Endothelial cell of umbilical vein (primary cell): ENCODE measurements at regions not wholly inside any gene's neighbourhood (a gene's known extent, or its start where the extent isn't known, plus 50 kb on each side); places are given as distances from the start of the nearest gene placed in this dataset.

Experiments used
- BruUV-seq: library from RNA; stranded (reverse); fragments of 400-500 nt; replicated peaks from 2 replicates; lab custom pipeline; 2021; lab: Mats Ljungman, UMichigan
- CTCF ChIA-PET: fragments of 300-600, 350-600 bp; sonication (Branson Sonifier 250); formaldehyde crosslinking; loops from one replicate; lab custom pipeline; 2021; ENCODE audit warnings: antibody characterized with exemption, inconsistent platforms; lab: Charles Lee
- POLR2A ChIA-PET: fragments of 300-600, 350-600 bp; sonication (Branson Sonifier 250); formaldehyde crosslinking; loops from one replicate; lab custom pipeline; 2021; ENCODE audit warnings: antibody characterized with exemption, inconsistent platforms; lab: Charles Lee
- DNase-seq: peaks from one replicate; pipeline ENCODE4 v3.0.0-alpha.2; 2011; ENCODE audit warnings: low read depth, low spot score
- FAIRE-seq: peaks from 2 replicates; lab custom pipeline; 2011; peaks lifted over from hg19 to GRCh38; lab: Jason Lieb, UNC
- H2AFZ ChIP-seq: 2 replicates; pipeline ENCODE4 v1.6.0; 2012; ENCODE audit warnings: low read depth, low read length, control low read depth, inconsistent platforms
- H3K27ac ChIP-seq: 2 replicates; pipeline ENCODE4 v1.5.1; 2011; ENCODE audit warnings: low read depth, mild to moderate bottlenecking, control low read depth, low read length, moderate library complexity; ENCODE audit not compliant: insufficient read depth
- H3K27me3 ChIP-seq, 2 experiments: 2 replicates each; pipeline versions ENCODE4 v1.6.0 to v1.6.1; 2011; ENCODE audit warnings: low read length in 2 of 2, mixed read lengths in 1 of 2; ENCODE audit not compliant: control insufficient read depth in 2 of 2, insufficient read depth in 2 of 2
- H3K36me3 ChIP-seq, 2 experiments: 2 replicates in 1 of 2; 3 replicates in 1 of 2; pipeline ENCODE4 v1.5.1; 2011; ENCODE audit warnings: low read length in 2 of 2, mild to moderate bottlenecking in 1 of 2, moderate library complexity in 1 of 2; ENCODE audit not compliant: control insufficient read depth in 2 of 2, insufficient read depth in 2 of 2; ENCODE audit errors: extremely low read depth in 1 of 2
- H3K4me1 ChIP-seq: 3 replicates; pipeline ENCODE4 v1.5.1; 2011; ENCODE audit warnings: mild to moderate bottlenecking, low read length; ENCODE audit not compliant: control insufficient read depth, insufficient read depth; ENCODE audit errors: extremely low read depth
- H3K4me2 ChIP-seq: 2 replicates; pipeline ENCODE4 v1.6.1; 2011; ENCODE audit warnings: low read length, control low read depth, mixed read lengths; ENCODE audit not compliant: insufficient read depth
- H3K4me3 ChIP-seq, 3 experiments: fragments of 200-600 bp in 1 of 3; sonication (generic), shearing (Covaris generic) in 1 of 3; replicated peaks in 1 of 3; 2 replicates each; pipeline ENCODE4 v1.5.1; 2011 to 2016; ENCODE audit warnings: control low read depth in 3 of 3, low read length in 3 of 3, mild to moderate bottlenecking in 2 of 3, inconsistent platforms in 1 of 3, low read depth in 1 of 3, moderate library complexity in 1 of 3; ENCODE audit not compliant: insufficient read depth in 1 of 3
- H3K79me2 ChIP-seq: 2 replicates; pipeline ENCODE4 v1.6.0; 2012; ENCODE audit warnings: low read length, inconsistent platforms; ENCODE audit not compliant: control insufficient read depth, insufficient read depth
- H3K9ac ChIP-seq: replicated peaks from 2 replicates; pipeline ENCODE3; 2011; ENCODE audit warnings: low read length, control low read depth; ENCODE audit not compliant: insufficient read depth; ENCODE audit errors: extremely low read depth
- H3K9me1 ChIP-seq: replicated peaks from 3 replicates; pipeline ENCODE4 v1.6.0; 2011; ENCODE audit warnings: mild to moderate bottlenecking, low read length; ENCODE audit not compliant: control insufficient read depth, insufficient read depth; ENCODE audit errors: extremely low read depth
- H3K9me3 ChIP-seq: replicated peaks from 2 replicates; pipeline ENCODE4 v1.5.1; 2012; ENCODE audit warnings: low read length, inconsistent platforms; ENCODE audit not compliant: control insufficient read depth, insufficient read depth
- H4K20me1 ChIP-seq: replicated peaks from 2 replicates; pipeline ENCODE3; 2011; ENCODE audit warnings: mild to moderate bottlenecking, low read length; ENCODE audit not compliant: control insufficient read depth, insufficient read depth; ENCODE audit errors: extremely low read depth
- EZH2 ChIP-seq: IDR thresholded peaks from 2 replicates; pipeline ENCODE4 v1.6.1; 2012; ENCODE audit warnings: borderline replicate concordance, low read depth, mild to moderate bottlenecking, moderate library complexity, low read length, inconsistent platforms; ENCODE audit not compliant: severe bottlenecking
- FOS ChIP-seq: IDR thresholded peaks from 2 replicates; pipeline ENCODE4 v1.6.1; 2011; ENCODE audit warnings: mild to moderate bottlenecking, low read length, moderate library complexity, borderline replicate concordance; ENCODE audit not compliant: insufficient read depth
- GATA2 ChIP-seq: IDR thresholded peaks from 2 replicates; pipeline ENCODE4 v1.7.0; 2011; ENCODE audit warnings: low read depth, mild to moderate bottlenecking, moderate library complexity, mixed read lengths, low read length; ENCODE audit not compliant: insufficient read length, insufficient read depth
- JUN ChIP-seq: IDR thresholded peaks from 2 replicates; pipeline ENCODE4 v1.6.1; 2011; ENCODE audit warnings: borderline replicate concordance, low read depth; ENCODE audit not compliant: insufficient read length, insufficient read depth
- MYC ChIP-seq: IDR thresholded peaks from one replicate; pipeline ENCODE4 v1.6.1; 2011; ENCODE audit warnings: mild to moderate bottlenecking, low read depth, low read length
- POLR2A ChIP-seq: IDR thresholded peaks from 2 replicates; pipeline ENCODE4 v1.6.1; 2012; ENCODE audit warnings: low read depth, mild to moderate bottlenecking, control low read depth, low read length
- POLR2AphosphoS5 ChIP-seq: IDR thresholded peaks from 2 replicates; pipeline ENCODE4 v1.6.1; 2012; ENCODE audit warnings: low read depth, mild to moderate bottlenecking, control low read depth, low read length, moderate library complexity; ENCODE audit not compliant: insufficient read depth
- dilution Hi-C: fragments of 300-500 bp; cut with MboI; formaldehyde crosslinking; loops from one replicate; pipeline ENCODE4 v1.15.0; 2019; ENCODE audit warnings: low sequenced_read_pairs; ENCODE audit not compliant: extremely low pct_ligation_motif_present
- intact Hi-C: fragments of 100-400 bp; cut with micrococcal nuclease; formaldehyde crosslinking; loops from one replicate; pipeline ENCODE4 v1.10.0; 2022
- TF ChIP-seq, protein P1 (sequence below), 2 donors: IDR thresholded peaks; 1 replicate in 1 of 2; 2 replicates in 1 of 2; pipeline ENCODE4 v1.5.1; 2011; ENCODE audit warnings: low read length in 2 of 2, mild to moderate bottlenecking in 2 of 2, moderate library complexity in 2 of 2, control low read depth in 1 of 2, inconsistent platforms in 1 of 2, low read depth in 1 of 2; ENCODE audit not compliant: insufficient read depth in 1 of 2; ENCODE audit errors: extremely low read depth in 1 of 2
- TF ChIP-seq, protein P2 (sequence below): IDR thresholded peaks from 2 replicates; pipeline ENCODE4 v1.6.1; 2011; ENCODE audit not compliant: insufficient read depth, insufficient read length

DNA sequence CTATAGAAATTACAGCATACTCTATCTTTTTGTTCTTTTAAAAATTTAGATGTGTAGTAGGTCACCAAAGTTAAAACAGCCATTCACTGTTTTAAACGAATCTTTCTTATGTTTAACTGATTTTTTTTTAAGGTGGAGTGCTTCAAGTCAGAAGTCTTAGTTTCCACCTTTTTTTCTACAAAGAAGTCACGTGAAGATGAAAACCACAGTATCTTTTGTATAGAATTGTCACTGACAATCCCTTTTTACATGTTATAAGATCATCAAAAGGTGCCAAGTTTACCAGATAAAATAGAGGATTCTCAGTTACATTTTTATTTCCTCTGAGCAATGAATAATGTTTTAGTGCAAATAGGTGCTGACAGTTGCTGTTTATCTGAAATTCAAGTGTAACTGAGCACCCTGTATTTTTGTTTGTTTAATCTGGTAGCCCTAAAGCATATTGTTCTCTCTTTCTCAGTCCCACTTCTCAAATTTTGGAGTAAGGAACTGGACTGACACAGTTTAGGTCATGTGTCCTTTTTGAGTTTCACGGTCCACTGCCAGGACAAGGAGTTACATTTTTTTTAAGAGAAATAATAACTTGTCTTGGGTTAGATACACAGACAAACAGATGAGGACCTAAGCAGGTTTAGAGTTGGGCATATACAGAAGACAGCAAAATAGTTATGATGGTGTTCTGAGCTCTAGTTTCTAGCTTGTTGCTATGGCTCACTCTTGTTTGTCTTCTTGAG, 233.2 kb upstream of the MBL2 start:
- Histone ChIP-seq H3K9me3 (no peaks in the 10 kb centered on the region), H3K79me2 (no peaks in the 10 kb centered on the region), H3K9ac (no peak overlapping the region), H3K9me1 (no peaks in the 10 kb centered on the region), H4K20me1 (no peaks in the 10 kb centered on the region), H2AFZ (no peak overlapping the region), H3K4me1 (no peaks in the 10 kb centered on the region), H3K36me3 (no peaks in the 10 kb centered on the region), H3K4me2 (no peak overlapping the region), H3K27me3 (no peaks in the 10 kb centered on the region), H3K4me3 (no peak overlapping the region), H3K27ac (no peak overlapping the region)
- dilution Hi-C loops (no loop called here), intact Hi-C loops (no loop called here)
- no peak for FAIRE-seq
- BruUV-seq, result no TSS peak
- no peak for TF ChIP-seq POLR2AphosphoS5
- no peak for TF ChIP-seq GATA2
- no peak for TF ChIP-seq FOS
- TF ChIP-seq POLR2A, result no peak
- TF ChIP-seq, protein P1, sequence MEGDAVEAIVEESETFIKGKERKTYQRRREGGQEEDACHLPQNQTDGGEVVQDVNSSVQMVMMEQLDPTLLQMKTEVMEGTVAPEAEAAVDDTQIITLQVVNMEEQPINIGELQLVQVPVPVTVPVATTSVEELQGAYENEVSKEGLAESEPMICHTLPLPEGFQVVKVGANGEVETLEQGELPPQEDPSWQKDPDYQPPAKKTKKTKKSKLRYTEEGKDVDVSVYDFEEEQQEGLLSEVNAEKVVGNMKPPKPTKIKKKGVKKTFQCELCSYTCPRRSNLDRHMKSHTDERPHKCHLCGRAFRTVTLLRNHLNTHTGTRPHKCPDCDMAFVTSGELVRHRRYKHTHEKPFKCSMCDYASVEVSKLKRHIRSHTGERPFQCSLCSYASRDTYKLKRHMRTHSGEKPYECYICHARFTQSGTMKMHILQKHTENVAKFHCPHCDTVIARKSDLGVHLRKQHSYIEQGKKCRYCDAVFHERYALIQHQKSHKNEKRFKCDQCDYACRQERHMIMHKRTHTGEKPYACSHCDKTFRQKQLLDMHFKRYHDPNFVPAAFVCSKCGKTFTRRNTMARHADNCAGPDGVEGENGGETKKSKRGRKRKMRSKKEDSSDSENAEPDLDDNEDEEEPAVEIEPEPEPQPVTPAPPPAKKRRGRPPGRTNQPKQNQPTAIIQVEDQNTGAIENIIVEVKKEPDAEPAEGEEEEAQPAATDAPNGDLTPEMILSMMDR (IDR thresholded peaks at IDR 0.05; ENCODE audit: extremely low read depth in 1 of 2, insufficient read depth in 1 of 2, low read depth in 1 of 2, low read length in 2 of 2), result no peak
- TF ChIP-seq, protein P2, sequence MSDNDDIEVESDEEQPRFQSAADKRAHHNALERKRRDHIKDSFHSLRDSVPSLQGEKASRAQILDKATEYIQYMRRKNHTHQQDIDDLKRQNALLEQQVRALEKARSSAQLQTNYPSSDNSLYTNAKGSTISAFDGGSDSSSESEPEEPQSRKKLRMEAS, result no peak
- TF ChIP-seq EZH2, result no peak
- TF ChIP-seq JUN, result no peak
- TF ChIP-seq MYC, result no peak
- CTCF ChIA-PET, result interaction anchor here (1.2 kb wide), 1 partner anchor 9 kb away, joined by 3 read pairs; no protein-coding TSS in a partner anchor
- no peak for DNase-seq
- POLR2A ChIA-PET, result no interaction called here
